ENCODE measurements at regions not wholly inside any gene's neighbourhood (a gene's known extent, or its start where the extent isn't known, plus 50 kb on each side); places are given as distances from the start of the nearest gene placed in this dataset.
"Not testable (repeated sequence)": the region's sequence is repeated elsewhere in the genome, so short reads cannot be mapped to it uniquely, and the experiment has no call there.

DNA sequence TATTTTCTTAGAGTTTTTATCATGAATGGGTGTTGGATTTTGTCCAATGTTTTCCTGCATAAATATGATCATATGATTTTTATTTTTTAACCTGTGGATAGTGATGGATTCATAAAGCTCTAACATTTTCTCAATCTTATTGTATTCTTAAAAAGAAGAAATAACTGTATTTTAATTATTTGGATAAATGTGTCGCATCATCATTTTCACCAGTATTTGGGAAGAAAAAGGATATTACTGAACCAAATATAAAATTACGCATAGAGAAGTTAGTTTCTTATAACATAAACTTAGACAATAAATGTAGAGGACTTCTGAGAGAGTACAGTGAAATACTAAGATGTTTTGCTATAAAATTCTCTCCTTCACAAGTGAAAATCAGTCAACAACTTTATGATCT is 126.0 kb upstream of the CHST9 start:
- in situ Hi-C loops (cut with MboI; ENCODE audit: low pct_ligation_motif_present in 1 of 4, low pct_unique_long_range_greater_than_20kb in 1 of 4, low sequenced_read_pairs in 3 of 4) = no loop called here
- WGBS, 2 donors (ENCODE audit: low coverage in 1 of 2) = 89 to 94% methylated on average over 2 of the region's 2 CpGs
- H3K27me3 ChIP-seq = no peaks in the 10 kb centered on the region
- H3K27ac ChIP-seq = no peak overlapping the region
- H3K9me3 ChIP-seq = no peaks in the 10 kb centered on the region
- no peak overlapping the region for H3K4me3 ChIP-seq
- H3K4me1 ChIP-seq = no peaks in the 10 kb centered on the region
- DNase-seq = no peak
- no peaks in the 10 kb centered on the region for H3K36me3 ChIP-seq
- TF ChIP-seq, protein P1, sequence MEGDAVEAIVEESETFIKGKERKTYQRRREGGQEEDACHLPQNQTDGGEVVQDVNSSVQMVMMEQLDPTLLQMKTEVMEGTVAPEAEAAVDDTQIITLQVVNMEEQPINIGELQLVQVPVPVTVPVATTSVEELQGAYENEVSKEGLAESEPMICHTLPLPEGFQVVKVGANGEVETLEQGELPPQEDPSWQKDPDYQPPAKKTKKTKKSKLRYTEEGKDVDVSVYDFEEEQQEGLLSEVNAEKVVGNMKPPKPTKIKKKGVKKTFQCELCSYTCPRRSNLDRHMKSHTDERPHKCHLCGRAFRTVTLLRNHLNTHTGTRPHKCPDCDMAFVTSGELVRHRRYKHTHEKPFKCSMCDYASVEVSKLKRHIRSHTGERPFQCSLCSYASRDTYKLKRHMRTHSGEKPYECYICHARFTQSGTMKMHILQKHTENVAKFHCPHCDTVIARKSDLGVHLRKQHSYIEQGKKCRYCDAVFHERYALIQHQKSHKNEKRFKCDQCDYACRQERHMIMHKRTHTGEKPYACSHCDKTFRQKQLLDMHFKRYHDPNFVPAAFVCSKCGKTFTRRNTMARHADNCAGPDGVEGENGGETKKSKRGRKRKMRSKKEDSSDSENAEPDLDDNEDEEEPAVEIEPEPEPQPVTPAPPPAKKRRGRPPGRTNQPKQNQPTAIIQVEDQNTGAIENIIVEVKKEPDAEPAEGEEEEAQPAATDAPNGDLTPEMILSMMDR (IDR thresholded peaks at IDR 0.05) = no peak
- TF ChIP-seq EP300 (IDR thresholded peaks at IDR 0.05; ENCODE audit: low read depth) (no peak), POLR2AphosphoS5 (IDR thresholded peaks at IDR 0.05) (no peak), POLR2A (IDR thresholded peaks at IDR 0.05) (no peak)
- intact Hi-C loops (cut with DNase I; ENCODE audit: low total_unique reads) = no loop called here

DNA sequence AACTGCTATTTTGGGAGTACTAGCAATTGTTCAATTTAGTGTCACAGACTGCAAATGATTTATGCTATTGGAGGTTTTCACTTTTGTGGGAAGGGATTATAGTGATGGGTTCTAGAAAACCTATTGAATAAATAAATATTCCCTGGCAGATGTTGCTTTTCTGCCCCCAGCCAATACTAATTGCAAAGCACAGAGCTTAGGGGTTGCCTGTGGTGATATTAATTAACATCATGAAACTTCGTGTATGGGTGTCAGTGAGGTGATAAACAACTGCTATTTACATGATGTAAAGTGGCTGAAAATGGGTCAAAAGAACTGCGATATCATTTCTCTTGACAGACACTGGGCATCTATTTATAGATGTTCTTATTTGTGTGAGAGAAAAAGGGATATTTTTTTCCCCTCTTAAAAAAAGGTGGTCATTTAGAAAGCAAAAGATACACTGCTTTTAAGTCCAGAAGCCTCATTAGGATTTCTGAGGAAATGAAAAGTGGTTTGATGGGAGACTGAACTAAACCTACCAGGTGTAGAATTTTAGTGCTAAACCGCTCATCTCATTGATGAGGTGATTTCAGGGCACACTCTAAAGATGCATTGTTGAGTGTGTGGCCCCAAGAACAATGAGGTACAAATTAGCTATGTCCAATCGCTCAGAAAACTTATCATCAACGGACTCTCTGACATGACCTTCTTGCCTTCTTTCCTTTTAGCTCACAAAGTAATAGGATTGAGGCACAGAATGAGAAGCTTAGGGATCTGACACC is 116.7 kb upstream of the CHST9 start:
- 42 to 52% methylated on average over 5 of the region's 5 CpGs for WGBS, 2 donors (ENCODE audit: low coverage in 1 of 2)
- Histone ChIP-seq H3K4me3 (no peak overlapping the region), H3K36me3 (no peaks in the 10 kb centered on the region), H3K27ac (no peak overlapping the region), H3K9me3 (no peaks in the 10 kb centered on the region), H3K27me3 (no peaks in the 10 kb centered on the region), H3K4me1 (no peaks in the 10 kb centered on the region)
- intact Hi-C loops (cut with DNase I; ENCODE audit: low total_unique reads) (no loop called here), in situ Hi-C loops (cut with MboI; ENCODE audit: low pct_ligation_motif_present in 1 of 4, low pct_unique_long_range_greater_than_20kb in 1 of 4, low sequenced_read_pairs in 3 of 4) (no loop called here)
- TF ChIP-seq EP300 (IDR thresholded peaks at IDR 0.05; ENCODE audit: low read depth) (no peak), POLR2A (IDR thresholded peaks at IDR 0.05) (no peak), POLR2AphosphoS5 (IDR thresholded peaks at IDR 0.05) (no peak)
- TF ChIP-seq, protein P1 (IDR thresholded peaks at IDR 0.05) = no peak
- no peak for DNase-seq

DNA sequence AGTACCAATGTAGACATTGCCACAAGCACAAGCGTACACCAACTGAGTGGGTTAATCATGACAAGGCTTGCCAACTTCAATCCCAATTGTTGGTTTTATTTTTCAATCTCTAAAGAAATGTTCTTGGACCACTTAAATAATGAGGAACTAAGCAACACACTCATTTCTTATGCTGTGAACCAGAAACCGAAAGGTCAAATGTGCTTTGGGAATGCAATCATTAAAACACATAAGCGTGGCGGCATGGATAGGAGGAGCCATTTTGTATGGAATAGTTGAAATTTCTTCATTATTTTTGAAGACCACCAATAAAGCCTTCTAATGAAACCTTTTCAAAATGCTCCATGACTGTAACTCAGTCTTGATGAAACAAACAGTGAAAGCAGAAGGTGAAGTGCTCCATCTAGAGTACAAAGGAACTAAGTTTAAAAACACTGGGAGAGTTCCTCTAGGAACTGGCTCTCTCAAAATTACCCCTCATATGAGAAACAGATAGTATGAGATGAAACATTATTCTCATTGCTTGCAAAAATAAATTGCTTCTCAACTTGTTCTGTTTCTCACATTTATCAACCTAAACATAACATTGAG is 113.2 kb upstream of the CHST9 start:
- in situ Hi-C loops (cut with MboI; ENCODE audit: low pct_ligation_motif_present in 1 of 4, low pct_unique_long_range_greater_than_20kb in 1 of 4, low sequenced_read_pairs in 3 of 4) = no loop called here
- 79% methylated on average over 4 of the region's 4 CpGs for WGBS, 2 donors (ENCODE audit: low coverage in 1 of 2)

DNA sequence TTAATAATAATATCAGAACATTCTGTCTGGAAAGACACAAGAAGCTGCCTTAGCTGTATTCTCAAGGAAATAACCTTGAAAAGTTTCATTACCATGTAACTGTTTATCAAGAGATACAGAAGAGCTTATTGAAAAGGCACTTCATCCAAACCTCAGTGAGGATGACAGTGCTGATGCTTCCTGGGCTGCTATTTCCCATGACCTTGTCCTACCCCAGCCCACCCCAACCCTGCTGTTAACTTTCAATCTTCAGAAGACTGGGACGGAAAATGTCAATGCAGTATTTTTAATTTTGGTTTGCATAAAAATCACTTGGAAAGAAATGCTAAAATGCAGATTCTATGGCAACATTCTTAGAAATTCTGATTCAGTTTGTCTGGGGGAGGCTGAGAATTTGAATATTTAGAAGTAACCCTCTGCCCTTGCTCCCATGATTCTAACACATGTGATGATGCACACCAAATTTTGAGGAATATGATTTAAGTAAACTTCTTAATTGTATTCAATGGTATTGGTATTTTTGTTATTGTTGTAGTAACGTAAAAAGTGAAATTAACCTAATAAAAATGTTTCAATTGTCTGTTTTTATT is 101.0 kb upstream of the CHST9 start:
- H3K36me3 ChIP-seq; H3K27ac ChIP-seq; DNase-seq; H3K4me3 ChIP-seq; in situ Hi-C loops (cut with MboI; ENCODE audit: low pct_ligation_motif_present in 1 of 4, low pct_unique_long_range_greater_than_20kb in 1 of 4, low sequenced_read_pairs in 3 of 4); H3K27me3 ChIP-seq; H3K9me3 ChIP-seq; intact Hi-C loops (cut with DNase I; ENCODE audit: low total_unique reads); H3K4me1 ChIP-seq: not testable (repeated sequence)
- WGBS, 2 donors (ENCODE audit: low coverage in 1 of 2) = 56 to 62% methylated on average over 1 to 2 of the region's 2 CpGs

More for the DNA sequence above, 113.2 kb upstream of the CHST9 start:
- H3K9me3 ChIP-seq = no peaks in the 10 kb centered on the region
- H3K27me3 ChIP-seq = no peaks in the 10 kb centered on the region
- no peak overlapping the region for H3K27ac ChIP-seq
- intact Hi-C loops (cut with DNase I; ENCODE audit: low total_unique reads) = no loop called here
- TF ChIP-seq, protein P1 (IDR thresholded peaks at IDR 0.05) = peak in 2 of 5 experiments; percentile 10 to 30
- no peak for TF ChIP-seq EP300 (IDR thresholded peaks at IDR 0.05; ENCODE audit: low read depth)
- DNase-seq = no peak
- no peaks in the 10 kb centered on the region for H3K4me1 ChIP-seq
- H3K4me3 ChIP-seq = no peak overlapping the region
- no peaks in the 10 kb centered on the region for H3K36me3 ChIP-seq
